Left ventricle myocardium inferior (tissue), 1 donor: ENCODE measurements at regions not wholly inside any gene's neighbourhood (a gene's known extent, or its start where the extent isn't known, plus 50 kb on each side); places are given as distances from the start of the nearest gene placed in this dataset.

Experiments used
- DNase-seq: peaks from one replicate; pipeline ENCODE4 v3.0.0-alpha.2; 2020
- H3K27ac ChIP-seq: fragments of 200-600 bp; replicated peaks from 2 replicates; pipeline ENCODE4 v1.8.0; 2021
- H3K27me3 ChIP-seq: fragments of 200-600 bp; 2 replicates; pipeline ENCODE4 v1.8.0; 2021; ENCODE audit warnings: low read depth
- H3K36me3 ChIP-seq: fragments of 200-600 bp; 2 replicates; pipeline ENCODE4 v1.8.0; 2021
- H3K4me1 ChIP-seq: fragments of 200-600 bp; 2 replicates; pipeline ENCODE4 v1.8.0; 2021
- H3K4me3 ChIP-seq: fragments of 200-600 bp; 2 replicates; pipeline ENCODE4 v1.8.0; 2021; ENCODE audit warnings: mild to moderate bottlenecking, moderate library complexity
- H3K9me3 ChIP-seq: fragments of 200-600 bp; replicated peaks from 2 replicates; pipeline ENCODE4 v1.8.0; 2021
- intact Hi-C: fragments of 100-400 bp; cut with micrococcal nuclease; formaldehyde crosslinking; loops from one replicate; pipeline ENCODE4 v1.11.0; 2022
- TF ChIP-seq, protein P1 (sequence below): fragments of 200-600 bp; IDR thresholded peaks from 2 replicates; pipeline ENCODE4 v1.8.0; 2021; ENCODE audit warnings: antibody characterized with exemption, mild to moderate bottlenecking, borderline replicate concordance
- donor health status: DM: no; HTN: yes; CAD: no; lungs with severe emphysema.

DNA sequence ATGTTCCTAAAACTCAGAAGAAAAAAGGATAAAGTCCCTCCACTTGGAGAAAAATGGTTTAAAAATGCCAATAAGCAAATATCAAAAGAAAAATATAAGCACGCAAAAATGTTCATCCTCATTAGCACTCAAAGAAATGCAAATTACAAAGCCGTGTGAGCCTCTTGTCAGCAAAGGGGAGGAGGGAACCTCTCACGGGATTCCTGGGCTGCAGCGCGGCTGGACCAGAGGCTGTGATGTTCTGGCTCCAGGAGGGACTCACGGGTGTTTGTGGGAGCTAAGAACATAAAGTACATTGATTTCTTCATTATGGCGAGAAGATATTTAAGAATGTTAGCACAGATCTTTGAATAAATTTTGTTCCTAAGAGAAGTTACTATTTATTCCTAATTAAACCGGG lies 1451.2 kb downstream of the BRD1 start:
- no peaks in the 10 kb centered on the region for H3K36me3 ChIP-seq
- no peaks in the 10 kb centered on the region for H3K4me1 ChIP-seq
- no peak overlapping the region for H3K4me3 ChIP-seq
- TF ChIP-seq, protein P1, sequence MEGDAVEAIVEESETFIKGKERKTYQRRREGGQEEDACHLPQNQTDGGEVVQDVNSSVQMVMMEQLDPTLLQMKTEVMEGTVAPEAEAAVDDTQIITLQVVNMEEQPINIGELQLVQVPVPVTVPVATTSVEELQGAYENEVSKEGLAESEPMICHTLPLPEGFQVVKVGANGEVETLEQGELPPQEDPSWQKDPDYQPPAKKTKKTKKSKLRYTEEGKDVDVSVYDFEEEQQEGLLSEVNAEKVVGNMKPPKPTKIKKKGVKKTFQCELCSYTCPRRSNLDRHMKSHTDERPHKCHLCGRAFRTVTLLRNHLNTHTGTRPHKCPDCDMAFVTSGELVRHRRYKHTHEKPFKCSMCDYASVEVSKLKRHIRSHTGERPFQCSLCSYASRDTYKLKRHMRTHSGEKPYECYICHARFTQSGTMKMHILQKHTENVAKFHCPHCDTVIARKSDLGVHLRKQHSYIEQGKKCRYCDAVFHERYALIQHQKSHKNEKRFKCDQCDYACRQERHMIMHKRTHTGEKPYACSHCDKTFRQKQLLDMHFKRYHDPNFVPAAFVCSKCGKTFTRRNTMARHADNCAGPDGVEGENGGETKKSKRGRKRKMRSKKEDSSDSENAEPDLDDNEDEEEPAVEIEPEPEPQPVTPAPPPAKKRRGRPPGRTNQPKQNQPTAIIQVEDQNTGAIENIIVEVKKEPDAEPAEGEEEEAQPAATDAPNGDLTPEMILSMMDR = no peak
- DNase-seq = no peak
- H3K9me3 ChIP-seq = no peaks in the 10 kb centered on the region
- no peak overlapping the region for H3K27ac ChIP-seq
- intact Hi-C loops = no loop called here
- H3K27me3 ChIP-seq = peaks cover 96% of the 10 kb centered on the region

DNA sequence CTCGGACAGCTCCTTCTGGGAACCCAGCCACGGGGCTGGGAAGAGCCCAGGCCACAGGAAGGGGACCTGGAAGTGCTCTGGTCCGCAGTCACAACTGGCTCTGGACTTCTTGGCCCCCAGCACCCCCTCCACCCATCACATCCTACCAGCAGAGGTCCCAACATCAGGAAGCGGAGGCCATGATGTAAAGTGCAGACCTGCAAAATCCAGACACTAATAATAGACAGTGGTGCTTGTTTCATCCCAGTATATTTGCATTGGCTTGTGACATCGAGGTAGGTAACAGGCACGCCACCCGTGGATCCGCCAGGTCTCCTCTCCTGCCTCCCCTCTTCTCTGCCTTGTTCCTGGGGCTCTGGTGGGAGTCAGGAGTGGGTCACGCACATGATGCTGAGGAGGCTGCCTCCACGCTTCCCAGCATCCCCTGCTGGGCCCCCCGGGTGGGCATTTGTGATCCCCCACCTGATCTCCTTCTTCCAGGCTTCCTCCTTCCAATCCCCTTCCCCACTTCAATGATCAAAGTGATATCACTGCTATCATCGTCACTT lies 1454.0 kb downstream of the BRD1 start:
- no peak overlapping the region for H3K4me3 ChIP-seq
- TF ChIP-seq, protein P1 = no peak
- H3K9me3 ChIP-seq = no peaks in the 10 kb centered on the region
- DNase-seq = no peak
- H3K27ac ChIP-seq = no peak overlapping the region
- peaks cover 98% of the 10 kb centered on the region for H3K27me3 ChIP-seq
- H3K4me1 ChIP-seq = no peaks in the 10 kb centered on the region
- no peaks in the 10 kb centered on the region for H3K36me3 ChIP-seq
- intact Hi-C loops = no loop called here

DNA sequence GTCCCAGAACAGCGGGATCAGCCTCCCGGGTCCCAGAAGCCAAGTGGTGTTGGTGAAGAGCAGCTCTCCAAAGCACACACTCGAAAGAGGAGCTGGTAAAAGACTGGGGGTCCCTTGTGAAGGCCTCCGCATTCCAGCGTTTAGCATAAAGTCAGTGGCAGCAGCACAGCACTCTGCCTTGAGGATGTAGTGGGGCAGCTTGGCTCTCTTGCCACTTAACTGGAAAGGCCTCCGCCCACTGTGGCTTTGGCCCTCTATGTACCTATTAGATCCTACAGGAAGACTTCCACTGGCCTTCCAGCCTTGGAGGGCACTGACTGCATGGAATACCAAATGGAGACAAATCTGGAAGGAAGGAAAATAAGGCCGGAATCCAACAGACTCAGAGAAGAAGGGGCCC lies 1455.3 kb downstream of the BRD1 start:
- Histone ChIP-seq H3K36me3 (no peaks in the 10 kb centered on the region), H3K27ac (no peak overlapping the region), H3K4me1 (no peaks in the 10 kb centered on the region), H3K9me3 (no peaks in the 10 kb centered on the region), H3K4me3 (no peak overlapping the region), H3K27me3 (peaks cover 96% of the 10 kb centered on the region)
- TF ChIP-seq, protein P1 = no peak
- intact Hi-C loops = no loop called here
- DNase-seq = no peak

DNA sequence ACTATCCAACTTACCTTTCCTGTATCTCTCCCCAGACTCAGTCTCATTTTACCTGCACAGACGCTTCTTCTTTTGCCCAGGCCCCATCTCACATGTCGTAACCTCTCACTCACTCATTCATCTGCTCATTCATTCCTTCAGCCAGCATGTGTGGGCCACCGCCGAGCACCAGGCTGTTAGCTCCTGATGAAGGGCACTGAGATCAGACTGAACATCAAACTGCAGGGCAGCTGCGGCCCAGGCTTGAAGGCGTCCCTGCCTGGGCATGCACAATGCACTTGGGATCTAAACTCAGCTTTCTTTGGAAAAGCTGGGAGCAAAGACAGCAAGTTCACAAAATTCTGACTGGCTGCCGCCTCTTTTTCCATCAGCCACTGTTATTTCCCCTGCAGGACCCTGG lies 1456.3 kb downstream of the BRD1 start:
- Histone ChIP-seq H3K36me3 (no peaks in the 10 kb centered on the region), H3K4me3 (no peak overlapping the region), H3K9me3 (no peaks in the 10 kb centered on the region), H3K27ac (no peak overlapping the region), H3K27me3 (peaks cover 91% of the 10 kb centered on the region), H3K4me1 (no peaks in the 10 kb centered on the region)
- no peak for DNase-seq
- intact Hi-C loops = no loop called here
- TF ChIP-seq, protein P1 = no peak

DNA sequence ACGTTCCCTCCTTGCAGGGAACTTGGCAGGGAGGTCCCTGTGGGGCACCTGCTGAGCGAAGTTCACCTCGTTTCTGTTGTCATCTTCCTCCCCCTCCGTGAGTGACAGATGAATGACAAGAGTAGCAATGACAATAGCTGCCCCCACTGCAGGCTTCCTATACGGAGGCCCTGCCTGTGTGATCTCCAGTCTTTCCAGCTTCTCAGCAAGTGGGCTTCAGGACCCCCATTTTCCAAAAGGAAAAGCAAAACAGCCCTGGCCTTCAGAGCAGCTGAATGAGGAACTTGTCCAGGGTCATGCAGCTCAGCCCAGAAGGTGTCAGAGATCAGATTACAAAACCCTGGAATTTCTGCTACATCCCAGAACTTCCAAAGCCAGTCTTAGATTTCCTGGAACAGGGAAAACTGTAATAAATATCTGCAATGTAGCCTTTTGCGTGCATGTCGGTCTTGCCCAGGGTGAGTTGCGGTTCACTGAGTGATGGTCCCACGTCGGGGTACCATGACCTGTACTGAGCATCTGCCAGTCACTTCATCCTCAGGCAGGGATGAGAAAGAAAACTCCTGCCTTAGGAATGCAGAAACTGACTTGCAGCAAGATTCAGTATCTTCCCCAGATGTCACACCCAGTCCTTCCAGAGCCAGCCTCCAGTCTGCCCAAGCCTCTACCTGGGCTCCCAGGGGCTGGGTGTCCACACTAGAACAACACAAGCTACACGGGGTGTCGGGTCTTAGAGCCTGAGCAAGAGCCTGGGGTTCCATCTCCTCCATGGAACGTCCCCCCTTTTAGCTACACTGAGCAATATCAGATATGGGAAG lies 1457.0 kb downstream of the BRD1 start:
- TF ChIP-seq, protein P1 = no peak
- Histone ChIP-seq H3K27ac (no peak overlapping the region), H3K4me1 (no peaks in the 10 kb centered on the region), H3K36me3 (no peaks in the 10 kb centered on the region), H3K4me3 (no peak overlapping the region), H3K9me3 (no peaks in the 10 kb centered on the region), H3K27me3 (peaks cover 91% of the 10 kb centered on the region)
- intact Hi-C loops = no loop called here
- no peak for DNase-seq
